Fibroblast of skin of abdomen (primary cell): ENCODE measurements at regions not wholly inside any gene's neighbourhood (a gene's known extent, or its start where the extent isn't known, plus 50 kb on each side); places are given as distances from the start of the nearest gene placed in this dataset.
A peak's percentile ranks its signal among the peaks of the same experiment; 100 is the strongest.

Experiments used
- DNase-seq: peaks from one replicate; pipeline ENCODE4 v3.0.0-alpha.2; 2013

GRCh38 chr3:117130222-117130621 is 420.6 kb downstream of the TUSC7 start:
- DNase-seq, result no peak

GRCh38 chr3:117131259-117131658 is 421.7 kb downstream of the TUSC7 start:
- no peak for DNase-seq

GRCh38 chr3:117133066-117133465 is 423.5 kb downstream of the TUSC7 start:
- DNase-seq, result no peak

- no peak for DNase-seq
These were observed 425.6 kb downstream of the TUSC7 start for GRCh38 chr3:117135207-117135606.

- no peak for DNase-seq
These were observed 426.4 kb downstream of the TUSC7 start for GRCh38 chr3:117136003-117136402.

- no peak for DNase-seq
These were observed 427.5 kb downstream of the TUSC7 start for GRCh38 chr3:117137065-117137464.

GRCh38 chr3:117139681-117140080 is 430.1 kb downstream of the TUSC7 start:
- DNase-seq, result no peak

- no peak for DNase-seq
These were observed 432.2 kb downstream of the TUSC7 start for GRCh38 chr3:117141812-117142211.

GRCh38 chr3:117144853-117145252 is 435.3 kb downstream of the TUSC7 start:
- peak; percentile 63 for DNase-seq

- DNase-seq, result peak; percentile 24
These were observed 436.1 kb downstream of the TUSC7 start for GRCh38 chr3:117145677-117146076.

- no peak for DNase-seq
These were observed 437.0 kb downstream of the TUSC7 start for GRCh38 chr3:117146571-117146970.

- DNase-seq, result no peak
These were observed 440.0 kb downstream of the TUSC7 start for GRCh38 chr3:117149584-117149983.

GRCh38 chr3:117150628-117151027 is 441.0 kb downstream of the TUSC7 start:
- no peak for DNase-seq

GRCh38 chr3:117160176-117160575 is 450.6 kb downstream of the TUSC7 start:
- no peak for DNase-seq

- DNase-seq, result no peak
These were observed 452.2 kb downstream of the TUSC7 start for GRCh38 chr3:117161816-117162215.

GRCh38 chr3:117165176-117165575 is 455.6 kb downstream of the TUSC7 start:
- DNase-seq, result no peak

GRCh38 chr3:117165601-117166051 is 456.0 kb downstream of the TUSC7 start:
- peak; percentile 54 for DNase-seq

- no peak for DNase-seq
These were observed 459.3 kb downstream of the TUSC7 start for GRCh38 chr3:117168896-117169295.

- DNase-seq, result no peak
These were observed 460.5 kb downstream of the TUSC7 start for GRCh38 chr3:117170094-117170493.

GRCh38 chr3:117171124-117171523 is 461.5 kb downstream of the TUSC7 start:
- DNase-seq, result no peak

GRCh38 chr3:117172426-117172825 is 462.8 kb downstream of the TUSC7 start:
- DNase-seq, result no peak

- no peak for DNase-seq
These were observed 471.6 kb downstream of the TUSC7 start for GRCh38 chr3:117181222-117181621.

GRCh38 chr3:117184574-117184973 is 475.0 kb downstream of the TUSC7 start:
- peak; percentile 76 for DNase-seq

GRCh38 chr3:117191245-117191644 is 481.7 kb downstream of the TUSC7 start:
- no peak for DNase-seq

- no peak for DNase-seq
These were observed 483.3 kb downstream of the TUSC7 start for GRCh38 chr3:117192888-117193287.

- peak; percentile 9 for DNase-seq
These were observed 483.8 kb downstream of the TUSC7 start for GRCh38 chr3:117193390-117193789.
